H9 (cell line): ENCODE measurements at regions not wholly inside any gene's neighbourhood (a gene's known extent, or its start where the extent isn't known, plus 50 kb on each side); places are given as distances from the start of the nearest gene placed in this dataset.

ENCODE experiments used
- DNase-seq: peaks from one replicate; pipeline ENCODE4 v3.0.0-alpha.2; 2017
- H2AFZ ChIP-seq: one replicate; pipeline ENCODE4 v1.6.1; 2013; ENCODE audit warnings: mild to moderate bottlenecking, low read length, control low read depth, moderate library complexity
- H2AK5ac ChIP-seq: 2 replicates; pipeline ENCODE4 v1.6.1; 2013; ENCODE audit warnings: low read length, control low read depth, mixed read lengths; ENCODE audit not compliant: insufficient read length
- H2BK120ac ChIP-seq: one replicate; pipeline ENCODE4 v1.6.1; 2013; ENCODE audit warnings: low read depth, mild to moderate bottlenecking, low read length, control low read depth, inconsistent platforms; ENCODE audit not compliant: poor library complexity, severe bottlenecking
- H2BK12ac ChIP-seq: 2 replicates; pipeline ENCODE4 v1.6.1; 2013; ENCODE audit warnings: low read length, control low read depth, mixed read lengths, low read depth; ENCODE audit not compliant: insufficient read length
- H2BK15ac ChIP-seq: 2 replicates; pipeline ENCODE4 v1.6.1; 2013; ENCODE audit warnings: low read depth, low read length, control low read depth
- H2BK20ac ChIP-seq: one replicate; pipeline ENCODE4 v1.6.1; 2013; ENCODE audit warnings: low read depth, mild to moderate bottlenecking, low read length, control low read depth, inconsistent platforms; ENCODE audit not compliant: poor library complexity, severe bottlenecking
- H2BK5ac ChIP-seq: 2 replicates; pipeline ENCODE4 v1.6.1; 2013; ENCODE audit warnings: low read length, control low read depth, mixed read lengths; ENCODE audit not compliant: insufficient read length
- H3K14ac ChIP-seq: 2 replicates; pipeline ENCODE4 v1.6.1; 2013; ENCODE audit warnings: low read length, control low read depth; ENCODE audit not compliant: insufficient read depth
- H3K18ac ChIP-seq: 2 replicates; pipeline ENCODE4 v1.6.1; 2013; ENCODE audit warnings: low read depth, mild to moderate bottlenecking, mixed read lengths, low read length, control low read depth; ENCODE audit not compliant: insufficient read length
- H3K23ac ChIP-seq: 2 replicates; pipeline ENCODE4 v1.6.1; 2013; ENCODE audit warnings: low read length, control low read depth, mixed read lengths, low read depth; ENCODE audit not compliant: insufficient read length
- H3K23me2 ChIP-seq: 2 replicates; pipeline ENCODE4 v1.6.1; 2013; ENCODE audit warnings: low read depth, mild to moderate bottlenecking, mixed read lengths, low read length, control low read depth; ENCODE audit not compliant: insufficient read length, poor library complexity, severe bottlenecking
- H3K27ac ChIP-seq: 2 replicates; pipeline ENCODE4 v1.5.1; 2013; ENCODE audit warnings: low read length, control low read depth, mixed read lengths, low read depth; ENCODE audit not compliant: insufficient read length
- H3K27me3 ChIP-seq: 2 replicates; pipeline ENCODE4 v1.6.1; 2013; ENCODE audit warnings: low read length, control low read depth, inconsistent platforms; ENCODE audit not compliant: insufficient read depth
- H3K4ac ChIP-seq: 2 replicates; pipeline ENCODE4 v1.6.1; 2013; ENCODE audit warnings: low read depth, mild to moderate bottlenecking, control low read depth, inconsistent platforms, low read length, moderate library complexity
- H3K4me1 ChIP-seq: 2 replicates; pipeline ENCODE4 v1.6.1; 2013; ENCODE audit warnings: low read length, control low read depth, inconsistent platforms; ENCODE audit not compliant: insufficient read depth
- H3K4me2 ChIP-seq: 2 replicates; pipeline ENCODE4 v1.6.1; 2013; ENCODE audit warnings: low read length, control low read depth, mixed read lengths; ENCODE audit not compliant: insufficient read length, insufficient read depth
- H3K56ac ChIP-seq: 2 replicates; pipeline ENCODE4 v1.6.1; 2013; ENCODE audit warnings: low read depth, mild to moderate bottlenecking, mixed read lengths, low read length, control low read depth; ENCODE audit not compliant: insufficient read length
- H3K79me1 ChIP-seq: 2 replicates; pipeline ENCODE4 v1.6.1; 2013; ENCODE audit warnings: low read depth, mild to moderate bottlenecking, moderate library complexity, low read length, control low read depth, inconsistent platforms; ENCODE audit not compliant: insufficient read depth, poor library complexity, severe bottlenecking
- H3K79me2 ChIP-seq: 2 replicates; pipeline ENCODE4 v1.6.1; 2013; ENCODE audit warnings: low read length, control low read depth, inconsistent platforms; ENCODE audit not compliant: insufficient read depth
- H3K9ac ChIP-seq: 2 replicates; pipeline ENCODE4 v1.6.1; 2013; ENCODE audit warnings: low read length, control low read depth, mixed read lengths; ENCODE audit not compliant: insufficient read length; ENCODE audit errors: extremely low read depth
- H3K9me3 ChIP-seq: one replicate; pipeline ENCODE4 v1.6.1; 2013; ENCODE audit warnings: low read depth, low read length, inconsistent platforms; ENCODE audit not compliant: control insufficient read depth
- H3T11ph ChIP-seq: one replicate; pipeline ENCODE4 v1.6.1; 2013; ENCODE audit warnings: mild to moderate bottlenecking, low read length, control low read depth, inconsistent platforms
- H4K20me1 ChIP-seq: one replicate; pipeline ENCODE4 v1.6.1; 2013; ENCODE audit not compliant: control insufficient read depth, insufficient read length, insufficient read depth
- H4K5ac ChIP-seq: 2 replicates; pipeline ENCODE4 v1.6.1; 2013; ENCODE audit warnings: low read depth, mild to moderate bottlenecking, mixed read lengths, low read length, control low read depth; ENCODE audit not compliant: insufficient read length
- H4K8ac ChIP-seq: replicated peaks from 2 replicates; pipeline ENCODE4 v1.6.1; 2013; ENCODE audit warnings: low read length, control low read depth, mixed read lengths, low read depth; ENCODE audit not compliant: insufficient read length
- H4K91ac ChIP-seq: 2 replicates; pipeline ENCODE4 v1.6.1; 2013; ENCODE audit warnings: low read depth, mild to moderate bottlenecking, moderate library complexity, mixed read lengths, low read length, control low read depth; ENCODE audit not compliant: insufficient read length
- H3K27ac Mint-ChIP-seq, 3 experiments: 2 replicates in 2 of 3; 3 replicates in 1 of 3; pipeline ENCODE4 v1.8.0; 2020 to 2021; ENCODE audit warnings: mixed read lengths in 3 of 3, mild to moderate bottlenecking in 1 of 3, moderate library complexity in 1 of 3
- H3K27me3 Mint-ChIP-seq: 2 replicates; pipeline ENCODE4 v1.8.0; 2021; ENCODE audit warnings: low read depth, mild to moderate bottlenecking, moderate library complexity, mixed read lengths
- H3K36me3 Mint-ChIP-seq, 3 experiments: 2 replicates in 2 of 3; 3 replicates in 1 of 3; pipeline ENCODE4 v1.8.0; 2020 to 2021; ENCODE audit warnings: low read depth in 3 of 3, mixed read lengths in 3 of 3; ENCODE audit not compliant: insufficient read depth in 1 of 3
- H3K4me1 Mint-ChIP-seq, 2 experiments: 2 replicates each; pipeline ENCODE4 v1.8.0; 2020; ENCODE audit warnings: mixed read lengths in 2 of 2
- H3K4me3 Mint-ChIP-seq, 2 experiments: 2 replicates in 1 of 2; 3 replicates in 1 of 2; pipeline ENCODE4 v1.8.0; 2020 to 2021; ENCODE audit warnings: mild to moderate bottlenecking in 2 of 2, mixed read lengths in 2 of 2, moderate library complexity in 1 of 2
- H3K9me3 Mint-ChIP-seq, 2 experiments: 2 replicates in 1 of 2; 3 replicates in 1 of 2; pipeline ENCODE4 v1.8.0; 2020; ENCODE audit warnings: mild to moderate bottlenecking in 2 of 2, mixed read lengths in 2 of 2, moderate library complexity in 1 of 2
- CTCF ChIP-seq: fragments of 200-600 bp; sonication (generic); conservative IDR thresholded peaks from 3 replicates; pipeline ENCODE4 v1.8.0; 2021; ENCODE audit warnings: antibody characterized with exemption, mild to moderate bottlenecking

GRCh38 chr2:63661076-63661475, 72.3 kb downstream of the MDH1 start:
- no peak overlapping the region for H3K56ac ChIP-seq
- H4K20me1 ChIP-seq = no peaks in the 10 kb centered on the region
- no peaks in the 10 kb centered on the region for H3K23me2 ChIP-seq
- no peak overlapping the region for H3K27ac ChIP-seq
- H2BK12ac ChIP-seq = no peak overlapping the region
- no peak for TF ChIP-seq CTCF
- no peak overlapping the region for H3K4me2 ChIP-seq
- H3K79me1 ChIP-seq = no peaks in the 10 kb centered on the region
- H2AK5ac ChIP-seq = no peak overlapping the region
- no peak overlapping the region for H2BK120ac ChIP-seq
- peaks cover 2 to 8% of the 10 kb centered on the region in 2 experiments; a peak in 4 of 5 replicates for H3K9me3 Mint-ChIP-seq
- no peak overlapping the region for H2BK5ac ChIP-seq
- H3K4me3 Mint-ChIP-seq = no peak overlapping the region
- no peak overlapping the region for H4K8ac ChIP-seq
- H4K91ac ChIP-seq = no peak overlapping the region
- H3T11ph ChIP-seq = no peak overlapping the region
- H2AFZ ChIP-seq = no peak overlapping the region
- no peak overlapping the region for H2BK20ac ChIP-seq
- DNase-seq = no peak
- no peaks in the 10 kb centered on the region for H3K4me1 ChIP-seq
- no peaks in the 10 kb centered on the region for H3K79me2 ChIP-seq
- no peak overlapping the region for H3K14ac ChIP-seq
- H3K27ac Mint-ChIP-seq = no peak overlapping the region
- no peak overlapping the region for H4K5ac ChIP-seq
- peaks cover 20% of the 10 kb centered on the region in 2 experiments for H3K4me1 Mint-ChIP-seq
- no peak overlapping the region for H3K18ac ChIP-seq
- H3K4ac ChIP-seq = no peak overlapping the region
- peaks cover 0 to 34% (median 3%) of the 10 kb centered on the region in 3 experiments; a peak in 4 of 7 replicates for H3K36me3 Mint-ChIP-seq
- no peaks in the 10 kb centered on the region for H3K9me3 ChIP-seq
- no peaks in the 10 kb centered on the region for H3K27me3 ChIP-seq
- H3K23ac ChIP-seq = no peak overlapping the region
- no peak overlapping the region for H2BK15ac ChIP-seq
- H3K27me3 Mint-ChIP-seq = no peaks in the 10 kb centered on the region
- H3K9ac ChIP-seq = no peak overlapping the region
